ENCODE measurements at regions not wholly inside any gene's neighbourhood (a gene's known extent, or its start where the extent isn't known, plus 50 kb on each side); places are given as distances from the start of the nearest gene placed in this dataset.
A peak's percentile ranks its signal among the peaks of the same experiment; 100 is the strongest.

DNA sequence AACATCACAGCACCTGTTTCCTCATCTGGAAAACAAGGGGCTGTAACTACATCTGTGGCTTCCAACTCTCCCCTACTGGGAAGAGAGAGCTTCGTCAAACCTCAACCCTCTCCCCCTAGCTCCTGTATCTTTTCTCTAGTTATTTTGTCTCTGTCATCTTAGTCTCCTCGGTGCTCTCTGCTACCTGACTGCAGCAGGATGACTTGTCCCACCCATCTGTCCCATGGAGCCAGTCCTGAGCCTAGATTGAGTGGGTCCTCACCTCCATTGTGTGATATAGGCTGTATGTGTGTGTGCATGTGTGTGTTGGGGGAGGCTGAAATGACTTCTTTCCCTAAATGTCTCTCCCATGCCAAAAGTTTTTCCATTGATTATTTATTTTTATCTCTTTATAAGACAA, 177.3 kb downstream of the EMP1 start:
- no peak overlapping the region for H3K4me2 ChIP-seq (ENCODE audit: low read length)
- no peaks in the 10 kb centered on the region for H3K36me3 ChIP-seq (ENCODE audit: insufficient read depth, low read length)
- H3K27ac ChIP-seq (ENCODE audit: low read depth, low read length, poor library complexity, severe bottlenecking) = peak overlapping the region; percentile 99
- peaks cover 80% of the 10 kb centered on the region for H3K4me1 ChIP-seq (ENCODE audit: insufficient read depth, low read length, severe bottlenecking)
- H3K9me3 ChIP-seq (ENCODE audit: low read length) = no peaks in the 10 kb centered on the region
- H4K20me1 ChIP-seq (ENCODE audit: insufficient read depth, low read length) = no peaks in the 10 kb centered on the region
- H3F3A ChIP-seq (ENCODE audit: insufficient read depth, low read length) = no peaks in the 10 kb centered on the region
- H3K9me2 ChIP-seq (ENCODE audit: low read depth, low read length) = no peaks in the 10 kb centered on the region
- no peaks in the 10 kb centered on the region for H3K79me2 ChIP-seq (ENCODE audit: insufficient read depth, low read length)
- no peak overlapping the region for H3K9ac ChIP-seq (ENCODE audit: low read length)
- H2AFZ ChIP-seq (ENCODE audit: low read length) = no peak overlapping the region
- no peaks in the 10 kb centered on the region for H3K27me3 ChIP-seq (ENCODE audit: insufficient read depth, low read length)
- TF ChIP-seq, protein P1, sequence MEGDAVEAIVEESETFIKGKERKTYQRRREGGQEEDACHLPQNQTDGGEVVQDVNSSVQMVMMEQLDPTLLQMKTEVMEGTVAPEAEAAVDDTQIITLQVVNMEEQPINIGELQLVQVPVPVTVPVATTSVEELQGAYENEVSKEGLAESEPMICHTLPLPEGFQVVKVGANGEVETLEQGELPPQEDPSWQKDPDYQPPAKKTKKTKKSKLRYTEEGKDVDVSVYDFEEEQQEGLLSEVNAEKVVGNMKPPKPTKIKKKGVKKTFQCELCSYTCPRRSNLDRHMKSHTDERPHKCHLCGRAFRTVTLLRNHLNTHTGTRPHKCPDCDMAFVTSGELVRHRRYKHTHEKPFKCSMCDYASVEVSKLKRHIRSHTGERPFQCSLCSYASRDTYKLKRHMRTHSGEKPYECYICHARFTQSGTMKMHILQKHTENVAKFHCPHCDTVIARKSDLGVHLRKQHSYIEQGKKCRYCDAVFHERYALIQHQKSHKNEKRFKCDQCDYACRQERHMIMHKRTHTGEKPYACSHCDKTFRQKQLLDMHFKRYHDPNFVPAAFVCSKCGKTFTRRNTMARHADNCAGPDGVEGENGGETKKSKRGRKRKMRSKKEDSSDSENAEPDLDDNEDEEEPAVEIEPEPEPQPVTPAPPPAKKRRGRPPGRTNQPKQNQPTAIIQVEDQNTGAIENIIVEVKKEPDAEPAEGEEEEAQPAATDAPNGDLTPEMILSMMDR (IDR thresholded peaks at IDR 0.05; ENCODE audit: low read length) = no peak
- TF ChIP-seq EZH2 (IDR thresholded peaks at IDR 0.05; ENCODE audit: borderline replicate concordance, low read length) = no peak
- no peak overlapping the region for H3K4me3 ChIP-seq (ENCODE audit: low read depth, low read length, poor library complexity, severe bottlenecking)

DNA sequence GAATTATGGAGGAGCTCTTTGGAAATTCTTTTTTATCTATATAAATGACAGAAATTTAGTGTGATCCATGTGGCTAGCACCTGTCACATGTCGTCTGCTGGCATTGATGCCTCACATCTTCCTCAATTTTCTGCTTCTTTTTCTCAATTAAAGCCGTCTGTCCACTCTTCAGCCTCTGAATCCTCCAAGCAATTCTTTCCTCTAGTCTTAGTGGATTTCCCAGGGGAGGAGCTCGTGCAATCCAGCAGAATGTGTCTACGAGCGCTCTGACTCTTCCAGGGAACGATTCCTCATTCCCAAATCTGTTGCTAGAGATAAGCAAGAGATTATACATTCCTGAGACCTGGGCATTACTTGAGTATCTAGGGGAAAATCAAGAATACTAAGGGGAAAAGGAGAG, 176.6 kb downstream of the EMP1 start:
- peak overlapping the region; percentile 24; the same call in 1 of the 2 replicates for H3K9ac ChIP-seq (ENCODE audit: low read length)
- H3K9me3 ChIP-seq (ENCODE audit: low read length) = no peaks in the 10 kb centered on the region
- no peak for TF ChIP-seq EZH2 (IDR thresholded peaks at IDR 0.05; ENCODE audit: borderline replicate concordance, low read length)
- TF ChIP-seq, protein P1 (IDR thresholded peaks at IDR 0.05; ENCODE audit: low read length) = no peak
- H2AFZ ChIP-seq (ENCODE audit: low read length) = no peak overlapping the region
- no peaks in the 10 kb centered on the region for H3K9me2 ChIP-seq (ENCODE audit: low read depth, low read length)
- no peaks in the 10 kb centered on the region for H3F3A ChIP-seq (ENCODE audit: insufficient read depth, low read length)
- no peaks in the 10 kb centered on the region for H4K20me1 ChIP-seq (ENCODE audit: insufficient read depth, low read length)
- H3K27me3 ChIP-seq (ENCODE audit: insufficient read depth, low read length) = no peaks in the 10 kb centered on the region
- no peak overlapping the region for H3K4me3 ChIP-seq (ENCODE audit: low read depth, low read length, poor library complexity, severe bottlenecking)
- H3K36me3 ChIP-seq (ENCODE audit: insufficient read depth, low read length) = no peaks in the 10 kb centered on the region
- peaks cover 73% of the 10 kb centered on the region for H3K4me1 ChIP-seq (ENCODE audit: insufficient read depth, low read length, severe bottlenecking)
- H3K79me2 ChIP-seq (ENCODE audit: insufficient read depth, low read length) = no peaks in the 10 kb centered on the region
- peak overlapping the region; percentile 99 for H3K27ac ChIP-seq (ENCODE audit: low read depth, low read length, poor library complexity, severe bottlenecking)
- peak overlapping the region; percentile 21; the same call in 1 of the 2 replicates for H3K4me2 ChIP-seq (ENCODE audit: low read length)

DNA sequence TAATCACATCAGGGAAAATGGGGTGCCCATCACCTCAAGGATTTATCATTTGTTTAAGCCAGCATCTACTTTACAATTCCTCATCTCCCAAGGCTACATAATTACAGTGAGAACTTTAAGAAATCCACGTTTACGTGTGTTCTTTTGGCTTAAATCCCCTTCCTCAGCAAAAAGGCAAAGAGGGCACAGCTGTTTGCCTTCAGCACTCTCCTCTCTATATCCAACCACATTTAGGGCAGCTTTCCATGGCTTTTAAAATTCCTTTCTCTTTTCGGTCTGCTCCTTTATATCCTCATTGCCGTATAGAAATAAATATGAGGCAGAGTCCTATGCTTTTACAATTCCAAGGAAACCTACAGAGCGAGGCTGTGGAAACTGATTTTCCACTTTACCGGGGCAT, 175.9 kb downstream of the EMP1 start:
- H3K9ac ChIP-seq (ENCODE audit: low read length) = no peak overlapping the region; the same call in 1 of the 2 replicates
- H3K36me3 ChIP-seq (ENCODE audit: insufficient read depth, low read length) = no peaks in the 10 kb centered on the region
- H3K9me2 ChIP-seq (ENCODE audit: low read depth, low read length) = no peaks in the 10 kb centered on the region
- H3K4me2 ChIP-seq (ENCODE audit: low read length) = peak overlapping the region; percentile 21; the same call in 1 of the 2 replicates
- H3K27me3 ChIP-seq (ENCODE audit: insufficient read depth, low read length) = no peaks in the 10 kb centered on the region
- no peaks in the 10 kb centered on the region for H4K20me1 ChIP-seq (ENCODE audit: insufficient read depth, low read length)
- H3K79me2 ChIP-seq (ENCODE audit: insufficient read depth, low read length) = no peaks in the 10 kb centered on the region
- H3K4me1 ChIP-seq (ENCODE audit: insufficient read depth, low read length, severe bottlenecking) = peaks cover 66% of the 10 kb centered on the region
- peak overlapping the region; percentile 99 for H3K27ac ChIP-seq (ENCODE audit: low read depth, low read length, poor library complexity, severe bottlenecking)
- TF ChIP-seq EZH2 (IDR thresholded peaks at IDR 0.05; ENCODE audit: borderline replicate concordance, low read length) = no peak
- TF ChIP-seq, protein P1 (IDR thresholded peaks at IDR 0.05; ENCODE audit: low read length) = no peak
- no peak overlapping the region for H2AFZ ChIP-seq (ENCODE audit: low read length)
- H3K4me3 ChIP-seq (ENCODE audit: low read depth, low read length, poor library complexity, severe bottlenecking) = no peak overlapping the region
- no peaks in the 10 kb centered on the region for H3K9me3 ChIP-seq (ENCODE audit: low read length)
- H3F3A ChIP-seq (ENCODE audit: insufficient read depth, low read length) = no peaks in the 10 kb centered on the region

All from OCI-LY1 (cell line).